ENCODE measurements at regions not wholly inside any gene's neighbourhood (a gene's known extent, or its start where the extent isn't known, plus 50 kb on each side); places are given as distances from the start of the nearest gene placed in this dataset.

DNA sequence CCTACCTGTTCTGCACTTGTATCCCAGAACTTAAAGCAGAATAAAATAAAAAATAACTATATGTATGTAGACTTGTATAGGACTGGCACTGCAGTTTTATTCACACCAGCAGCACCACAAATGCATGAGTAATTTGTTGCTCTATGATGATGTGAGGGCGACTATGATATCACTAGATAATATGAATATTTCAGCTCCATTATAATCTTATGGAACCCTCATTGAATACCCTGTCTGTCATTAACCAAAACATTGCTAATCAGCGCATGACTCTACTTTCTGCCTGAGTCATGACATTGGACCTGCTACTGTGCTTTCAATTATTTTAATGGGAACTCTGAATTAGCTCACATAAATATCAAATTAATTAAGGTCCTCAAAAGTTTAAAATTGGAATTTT lies 129.4 kb upstream of the RHOBTB1 start:
- H3K4me3 ChIP-seq (ENCODE audit: control insufficient read depth in 2 of 3, extremely low read depth in 1 of 3, insufficient read depth in 2 of 3, low read depth in 1 of 3, low read length in 3 of 3): no peak overlapping the region
- no peaks in the 10 kb centered on the region for H3K36me3 ChIP-seq (ENCODE audit: control insufficient read depth in 2 of 2, extremely low read depth in 1 of 2, insufficient read depth in 2 of 2, low read length in 2 of 2)
- H3K4me2 ChIP-seq (ENCODE audit: control insufficient read depth, extremely low read depth, insufficient read depth, low read depth, low read length): no peak overlapping the region
- no peak for FAIRE-seq
- H3K9me3 ChIP-seq (ENCODE audit: control insufficient read depth, low read depth, low read length): no peaks in the 10 kb centered on the region
- no peaks in the 10 kb centered on the region for H4K20me1 ChIP-seq (ENCODE audit: control insufficient read depth, extremely low read depth, insufficient read depth, low read length)
- DNase-seq (ENCODE audit: low read depth, low spot score): no peak
- no peaks in the 10 kb centered on the region for H3K79me2 ChIP-seq (ENCODE audit: control insufficient read depth, insufficient read depth, low read length)
- no peaks in the 10 kb centered on the region for H3K9me1 ChIP-seq (ENCODE audit: control insufficient read depth, extremely low read depth, insufficient read depth, low read length)
- dilution Hi-C loops (cut with MboI; ENCODE audit: extremely low pct_ligation_motif_present, low sequenced_read_pairs): no loop called here
- no peak overlapping the region for H3K27ac ChIP-seq (ENCODE audit: control insufficient read depth, insufficient read depth, low read length)
- H3K9ac ChIP-seq (ENCODE audit: control insufficient read depth, extremely low read depth, insufficient read depth, low read length): no peak overlapping the region
- H3K27me3 ChIP-seq (ENCODE audit: control insufficient read depth, extremely low read depth, insufficient read depth, low read length): no peaks in the 10 kb centered on the region
- TF ChIP-seq EZH2 (IDR thresholded peaks at IDR 0.05; ENCODE audit: low read length): no peak
- TF ChIP-seq, protein P1, sequence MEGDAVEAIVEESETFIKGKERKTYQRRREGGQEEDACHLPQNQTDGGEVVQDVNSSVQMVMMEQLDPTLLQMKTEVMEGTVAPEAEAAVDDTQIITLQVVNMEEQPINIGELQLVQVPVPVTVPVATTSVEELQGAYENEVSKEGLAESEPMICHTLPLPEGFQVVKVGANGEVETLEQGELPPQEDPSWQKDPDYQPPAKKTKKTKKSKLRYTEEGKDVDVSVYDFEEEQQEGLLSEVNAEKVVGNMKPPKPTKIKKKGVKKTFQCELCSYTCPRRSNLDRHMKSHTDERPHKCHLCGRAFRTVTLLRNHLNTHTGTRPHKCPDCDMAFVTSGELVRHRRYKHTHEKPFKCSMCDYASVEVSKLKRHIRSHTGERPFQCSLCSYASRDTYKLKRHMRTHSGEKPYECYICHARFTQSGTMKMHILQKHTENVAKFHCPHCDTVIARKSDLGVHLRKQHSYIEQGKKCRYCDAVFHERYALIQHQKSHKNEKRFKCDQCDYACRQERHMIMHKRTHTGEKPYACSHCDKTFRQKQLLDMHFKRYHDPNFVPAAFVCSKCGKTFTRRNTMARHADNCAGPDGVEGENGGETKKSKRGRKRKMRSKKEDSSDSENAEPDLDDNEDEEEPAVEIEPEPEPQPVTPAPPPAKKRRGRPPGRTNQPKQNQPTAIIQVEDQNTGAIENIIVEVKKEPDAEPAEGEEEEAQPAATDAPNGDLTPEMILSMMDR (optimal IDR thresholded peaks at IDR 0.05 in 1 of 3, IDR thresholded peaks at IDR 0.05 in 1 of 3, conservative IDR thresholded peaks at IDR 0.05 in 1 of 3; ENCODE audit: extremely low read depth in 1 of 3, insufficient read depth in 2 of 3, low read length in 3 of 3): no peak
- H2AFZ ChIP-seq (ENCODE audit: control insufficient read depth, low read length): no peak overlapping the region
- no peaks in the 10 kb centered on the region for H3K4me1 ChIP-seq (ENCODE audit: control insufficient read depth, extremely low read depth, insufficient read depth, low read length)

DNA sequence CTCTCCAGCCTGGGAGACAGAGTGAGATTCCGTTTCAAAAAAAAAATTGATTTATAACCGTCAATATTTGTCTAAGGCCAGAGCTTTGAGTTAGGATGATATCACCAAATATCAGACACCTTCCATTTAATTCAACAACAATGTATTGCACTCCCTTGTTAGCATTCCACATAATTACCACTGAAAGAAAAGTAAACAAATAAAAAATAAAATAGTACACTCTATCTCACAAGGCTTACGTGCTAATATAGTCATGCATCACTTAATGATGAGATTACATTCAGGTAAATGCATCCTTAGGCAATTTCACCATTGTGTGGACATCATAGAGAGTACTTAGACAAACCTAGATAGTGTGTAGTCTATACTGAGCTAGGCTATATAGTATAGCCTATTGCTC lies 127.6 kb upstream of the RHOBTB1 start:
- Histone ChIP-seq H3K27me3 (ENCODE audit: control insufficient read depth, extremely low read depth, insufficient read depth, low read length) (no peaks in the 10 kb centered on the region), H3K27ac (ENCODE audit: control insufficient read depth, insufficient read depth, low read length) (no peak overlapping the region), H3K79me2 (ENCODE audit: control insufficient read depth, insufficient read depth, low read length) (no peaks in the 10 kb centered on the region), H3K4me1 (ENCODE audit: control insufficient read depth, extremely low read depth, insufficient read depth, low read length) (no peaks in the 10 kb centered on the region), H3K9ac (ENCODE audit: control insufficient read depth, extremely low read depth, insufficient read depth, low read length) (no peak overlapping the region), H2AFZ (ENCODE audit: control insufficient read depth, low read length) (no peak overlapping the region), H3K4me2 (ENCODE audit: control insufficient read depth, extremely low read depth, insufficient read depth, low read depth, low read length) (no peak overlapping the region), H3K4me3 (ENCODE audit: control insufficient read depth in 2 of 3, extremely low read depth in 1 of 3, insufficient read depth in 2 of 3, low read depth in 1 of 3, low read length in 3 of 3) (no peak overlapping the region), H3K36me3 (ENCODE audit: control insufficient read depth in 2 of 2, extremely low read depth in 1 of 2, insufficient read depth in 2 of 2, low read length in 2 of 2) (no peaks in the 10 kb centered on the region), H3K9me3 (ENCODE audit: control insufficient read depth, low read depth, low read length) (no peaks in the 10 kb centered on the region), H4K20me1 (ENCODE audit: control insufficient read depth, extremely low read depth, insufficient read depth, low read length) (no peaks in the 10 kb centered on the region), H3K9me1 (ENCODE audit: control insufficient read depth, extremely low read depth, insufficient read depth, low read length) (no peaks in the 10 kb centered on the region)
- TF ChIP-seq EZH2 (IDR thresholded peaks at IDR 0.05; ENCODE audit: low read length): no peak
- TF ChIP-seq, protein P1 (optimal IDR thresholded peaks at IDR 0.05 in 1 of 3, IDR thresholded peaks at IDR 0.05 in 1 of 3, conservative IDR thresholded peaks at IDR 0.05 in 1 of 3; ENCODE audit: extremely low read depth in 1 of 3, insufficient read depth in 2 of 3, low read length in 3 of 3): no peak
- no peak for DNase-seq (ENCODE audit: low read depth, low spot score)
- dilution Hi-C loops (cut with MboI; ENCODE audit: extremely low pct_ligation_motif_present, low sequenced_read_pairs): no loop called here
- no peak for FAIRE-seq

Measured in keratinocyte (primary cell).